GM12878 (cell line): ENCODE measurements at regions not wholly inside any gene's neighbourhood (a gene's known extent, or its start where the extent isn't known, plus 50 kb on each side); places are given as distances from the start of the nearest gene placed in this dataset.

Source experiments
- ATAC-seq: fragments of 200-7000 bp; cut with Tn5 transposase; 3 replicates; pipeline ENCODE4 v1.9.1; 2020; ENCODE audit warnings: mild to moderate bottlenecking, moderate library complexity
- BruUV-seq: library from RNA; stranded (reverse); fragments of 400-500 nt; replicated peaks from 2 replicates; lab custom pipeline; 2021; lab: Mats Ljungman, UMichigan
- CTCF ChIA-PET: fragments of 300-600 bp; sonication (Branson Sonifier 250); formaldehyde crosslinking; extraction: SDS; loops from one replicate; lab custom pipeline; 2021; ENCODE audit warnings: inconsistent platforms; lab: Yijun Ruan, JAX
- POLR2A ChIA-PET: fragments of 350-600 bp; formaldehyde crosslinking; extraction: SDS; loops from one replicate; lab custom pipeline; 2021; ENCODE audit warnings: inconsistent platforms; lab: Charles Lee
- RAD21 ChIA-PET: fragments of 300-600 bp; sonication (Branson Sonifier 250); formaldehyde crosslinking; loops from one replicate; lab custom pipeline; 2023; ENCODE audit warnings: antibody characterized with exemption; ENCODE audit not compliant: unreplicated experiment; lab: Charles Lee
- SMC1A ChIA-PET: fragments of 300-600 bp; sonication (Branson Sonifier 250); formaldehyde crosslinking; loops from one replicate; lab custom pipeline; 2023; ENCODE audit not compliant: unreplicated experiment, uncharacterized antibody; lab: Charles Lee
- DNase-seq: peaks from one replicate; pipeline ENCODE4 v3.0.0-alpha.2; 2011; ENCODE audit warnings: low read depth, low spot score
- FAIRE-seq: peaks from 3 replicates; lab custom pipeline; 2011; peaks lifted over from hg19 to GRCh38; lab: Jason Lieb, UNC
- H2AFZ ChIP-seq: 2 replicates; pipeline ENCODE4 v1.6.0; 2011; ENCODE audit warnings: low read depth, low read length, control low read depth; ENCODE audit not compliant: control insufficient read depth
- H3K27ac ChIP-seq: 2 replicates; pipeline ENCODE4 v1.5.1; 2011; ENCODE audit warnings: control low read depth; ENCODE audit not compliant: control insufficient read depth, insufficient read depth
- H3K27me3 ChIP-seq, 2 experiments: replicated peaks in 1 of 2; 2 replicates each; pipeline versions ENCODE4 v1.6.0 to v1.6.1; 2011; ENCODE audit warnings: low read length in 1 of 2; ENCODE audit not compliant: control insufficient read depth in 2 of 2, insufficient read depth in 2 of 2
- H3K36me3 ChIP-seq, 2 experiments: 2 replicates each; pipeline ENCODE4 v1.5.1; 2011; ENCODE audit warnings: low read length in 1 of 2; ENCODE audit not compliant: control insufficient read depth in 2 of 2, insufficient read depth in 2 of 2
- H3K4me1 ChIP-seq: 2 replicates; pipeline ENCODE4 v1.6.1; 2011; ENCODE audit warnings: mild to moderate bottlenecking, low read length, moderate library complexity, mixed read lengths; ENCODE audit not compliant: control insufficient read depth, insufficient read depth
- H3K4me2 ChIP-seq: 2 replicates; pipeline ENCODE4 v1.6.0; 2011; ENCODE audit warnings: control low read depth; ENCODE audit not compliant: control insufficient read depth, insufficient read depth
- H3K4me3 ChIP-seq: fragments of 200-600 bp; sonication (generic); 2 replicates; pipeline ENCODE4 v1.5.1; 2016
- H3K79me2 ChIP-seq: 2 replicates; pipeline ENCODE4 v1.6.0; 2011; ENCODE audit warnings: low read length; ENCODE audit not compliant: control insufficient read depth, insufficient read depth
- H3K9ac ChIP-seq: 2 replicates; pipeline ENCODE4 v1.8.0; 2011; ENCODE audit warnings: low read length, control low read depth, mixed read lengths; ENCODE audit not compliant: control insufficient read depth, insufficient read depth
- H3K9me3 ChIP-seq: replicated peaks from 3 replicates; pipeline ENCODE4 v1.5.1; 2011; ENCODE audit warnings: mild to moderate bottlenecking, low read length; ENCODE audit not compliant: control insufficient read depth, insufficient read depth
- H4K20me1 ChIP-seq: 2 replicates; pipeline ENCODE4 v1.6.0; 2011; ENCODE audit not compliant: control insufficient read depth, insufficient read depth
- ATF2 ChIP-seq: IDR thresholded peaks from 2 replicates; pipeline ENCODE4 v1.6.1; 2012; ENCODE audit warnings: low read length, inconsistent platforms
- CUX1 ChIP-seq: IDR thresholded peaks from 2 replicates; pipeline ENCODE4 v1.6.1; 2012; ENCODE audit warnings: improper control_type of control experiment, low read depth, low read length; ENCODE audit not compliant: insufficient replicate concordance
- NFYA ChIP-seq: IDR thresholded peaks from 2 replicates; pipeline ENCODE4 v1.6.1; 2011; ENCODE audit warnings: low read depth, mild to moderate bottlenecking, low read length, improper control_type of control experiment, borderline replicate concordance
- PML ChIP-seq: IDR thresholded peaks from 2 replicates; pipeline ENCODE4 v1.6.1; 2012; ENCODE audit warnings: low read length, inconsistent platforms
- RCOR1 ChIP-seq: conservative IDR thresholded peaks from 2 replicates; pipeline ENCODE4 v1.6.1; 2012; ENCODE audit warnings: low read depth, low read length, improper control_type of control experiment
- TBL1XR1 ChIP-seq: IDR thresholded peaks from 2 replicates; pipeline ENCODE4 v1.6.1; 2012; ENCODE audit warnings: low read depth, low read length, improper control_type of control experiment
- USF2 ChIP-seq: IDR thresholded peaks from 2 replicates; pipeline ENCODE4 v1.6.1; 2011; ENCODE audit warnings: low read depth, low read length, improper control_type of control experiment, borderline replicate concordance
- WGBS: methylation state at CpG from one replicate; pipeline ENCODE4 v1.1.6; 2016; ENCODE audit warnings: low lambda C conversion rate; ENCODE audit not compliant: insufficient replicate concordance, insufficient coverage; ENCODE audit errors: missing lambda C conversion rate; 5-methylcytosine and 5-hydroxymethylcytosine counted together
- in situ Hi-C: fragments of 300-500 bp; cut with MboI; formaldehyde crosslinking; loops from 9 replicates; pipeline ENCODE4 v1.14.3; 2018; ENCODE audit warnings: mixed read lengths
- intact Hi-C: fragments of 100-400 bp; cut with micrococcal nuclease; formaldehyde crosslinking; loops from one replicate; pipeline ENCODE4 v1.14.2; 2022; ENCODE audit not compliant: unreplicated experiment

GRCh38 chr1:208942394-208943130 is 641.0 kb upstream of the CAMK1G start (continued):
- no peak for TF ChIP-seq PML

- no peaks in the 10 kb centered on the region for H3K36me3 ChIP-seq
- DNase-seq (no peak), FAIRE-seq (no peak), ATAC-seq (no peak)
- no peak overlapping the region for H3K9ac ChIP-seq
- whole genome bisulfite sequencing, result 20% methylated on average over 5 of the region's 5 CpGs
- H3K4me1 ChIP-seq, result no peaks in the 10 kb centered on the region
- H2AFZ ChIP-seq, result no peak overlapping the region
- H3K27ac ChIP-seq, result no peak overlapping the region
- H4K20me1 ChIP-seq, result no peaks in the 10 kb centered on the region
- ChIA-PET CTCF (interaction anchor here (0.6 kb wide), 1 partner anchor 106 kb away, joined by 4 read pairs; no protein-coding TSS in a partner anchor), POLR2A (no interaction called here), SMC1A (no interaction called here), RAD21 (no interaction called here)
- no peaks in the 10 kb centered on the region for H3K9me3 ChIP-seq
- BruUV-seq, result no TSS peak
- TF ChIP-seq TBL1XR1, result no peak
- in situ Hi-C loops, result no loop called here
- no peak overlapping the region for H3K4me3 ChIP-seq
- H3K79me2 ChIP-seq, result no peaks in the 10 kb centered on the region
- no peak overlapping the region for H3K4me2 ChIP-seq
- H3K27me3 ChIP-seq, result no peaks in the 10 kb centered on the region
- intact Hi-C loops, result no loop called here
Observed at GRCh38 chr1:208943291-208943690, 640.2 kb upstream of the CAMK1G start.

GRCh38 chr1:208944981-208945451 is 638.5 kb upstream of the CAMK1G start:
- ChIA-PET CTCF (no interaction called here), POLR2A (no interaction called here), RAD21 (no interaction called here), SMC1A (no interaction called here)
- Histone ChIP-seq H3K36me3 (no peaks in the 10 kb centered on the region), H2AFZ (no peak overlapping the region), H3K4me2 (no peak overlapping the region), H3K4me1 (no peaks in the 10 kb centered on the region), H4K20me1 (no peaks in the 10 kb centered on the region), H3K79me2 (no peaks in the 10 kb centered on the region), H3K27ac (no peak overlapping the region), H3K4me3 (no peak overlapping the region), H3K9me3 (no peaks in the 10 kb centered on the region), H3K27me3 (no peaks in the 10 kb centered on the region), H3K9ac (no peak overlapping the region)
- intact Hi-C loops (no loop called here), in situ Hi-C loops (no loop called here)
- ATAC-seq (no peak), FAIRE-seq (no peak), DNase-seq (no peak)
- BruUV-seq, result no TSS peak
- WGBS, result 0% methylated on average over 2 of the region's 2 CpGs
- TF ChIP-seq RCOR1, result no peak
- no peak for TF ChIP-seq USF2
- TF ChIP-seq NFYA, result no peak
- no peak for TF ChIP-seq CUX1
- TF ChIP-seq ATF2, result no peak
